ENCODE measurements at regions not wholly inside any gene's neighbourhood (a gene's known extent, or its start where the extent isn't known, plus 50 kb on each side); places are given as distances from the start of the nearest gene placed in this dataset.

DNA sequence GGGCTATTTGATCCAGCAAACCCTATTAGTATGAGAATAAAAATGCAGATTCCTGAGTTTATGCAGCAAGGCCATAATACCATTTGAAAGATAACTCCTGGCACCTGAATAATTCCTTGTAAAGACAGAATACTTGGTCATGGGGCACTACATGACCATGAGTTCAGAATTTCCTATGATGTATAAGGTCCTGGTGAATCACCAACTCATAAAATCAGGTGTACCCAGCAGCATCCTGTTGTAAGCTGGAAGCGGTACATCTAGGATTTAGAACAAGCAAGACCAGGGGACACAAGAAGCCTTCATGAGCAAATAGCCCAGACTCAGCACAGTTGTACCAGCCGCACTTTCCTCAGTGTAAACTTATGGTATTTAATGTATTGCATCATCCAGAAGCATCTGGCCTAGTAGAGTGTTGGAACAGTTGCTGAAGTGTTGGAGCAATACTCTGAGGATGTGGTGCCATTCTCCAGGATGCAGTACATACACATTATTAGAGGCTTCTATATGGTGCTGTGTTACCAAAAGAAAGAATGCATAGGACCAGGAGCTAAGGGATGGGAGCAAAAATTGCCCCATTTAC lies 233.4 kb downstream of the SQOR start:
- TF ChIP-seq TAF1 (IDR thresholded peaks at IDR 0.05; ENCODE audit: borderline replicate concordance, insufficient read depth, low read length) = no peak
- TF ChIP-seq SIN3A (IDR thresholded peaks at IDR 0.05; ENCODE audit: borderline replicate concordance, insufficient read depth, low read length) = no peak
- no peak for TF ChIP-seq POLR2AphosphoS5 (IDR thresholded peaks at IDR 0.05; ENCODE audit: low read depth, low read length)
- no peak for TF ChIP-seq FOXP2 (optimal IDR thresholded peaks at IDR 0.05; ENCODE audit: borderline replicate concordance, extremely low read depth, extremely low read length, insufficient read depth)
- TF ChIP-seq, protein P1, sequence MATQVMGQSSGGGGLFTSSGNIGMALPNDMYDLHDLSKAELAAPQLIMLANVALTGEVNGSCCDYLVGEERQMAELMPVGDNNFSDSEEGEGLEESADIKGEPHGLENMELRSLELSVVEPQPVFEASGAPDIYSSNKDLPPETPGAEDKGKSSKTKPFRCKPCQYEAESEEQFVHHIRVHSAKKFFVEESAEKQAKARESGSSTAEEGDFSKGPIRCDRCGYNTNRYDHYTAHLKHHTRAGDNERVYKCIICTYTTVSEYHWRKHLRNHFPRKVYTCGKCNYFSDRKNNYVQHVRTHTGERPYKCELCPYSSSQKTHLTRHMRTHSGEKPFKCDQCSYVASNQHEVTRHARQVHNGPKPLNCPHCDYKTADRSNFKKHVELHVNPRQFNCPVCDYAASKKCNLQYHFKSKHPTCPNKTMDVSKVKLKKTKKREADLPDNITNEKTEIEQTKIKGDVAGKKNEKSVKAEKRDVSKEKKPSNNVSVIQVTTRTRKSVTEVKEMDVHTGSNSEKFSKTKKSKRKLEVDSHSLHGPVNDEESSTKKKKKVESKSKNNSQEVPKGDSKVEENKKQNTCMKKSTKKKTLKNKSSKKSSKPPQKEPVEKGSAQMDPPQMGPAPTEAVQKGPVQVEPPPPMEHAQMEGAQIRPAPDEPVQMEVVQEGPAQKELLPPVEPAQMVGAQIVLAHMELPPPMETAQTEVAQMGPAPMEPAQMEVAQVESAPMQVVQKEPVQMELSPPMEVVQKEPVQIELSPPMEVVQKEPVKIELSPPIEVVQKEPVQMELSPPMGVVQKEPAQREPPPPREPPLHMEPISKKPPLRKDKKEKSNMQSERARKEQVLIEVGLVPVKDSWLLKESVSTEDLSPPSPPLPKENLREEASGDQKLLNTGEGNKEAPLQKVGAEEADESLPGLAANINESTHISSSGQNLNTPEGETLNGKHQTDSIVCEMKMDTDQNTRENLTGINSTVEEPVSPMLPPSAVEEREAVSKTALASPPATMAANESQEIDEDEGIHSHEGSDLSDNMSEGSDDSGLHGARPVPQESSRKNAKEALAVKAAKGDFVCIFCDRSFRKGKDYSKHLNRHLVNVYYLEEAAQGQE (IDR thresholded peaks at IDR 0.05; ENCODE audit: insufficient read depth in 1 of 2, low read depth in 2 of 2, low read length in 2 of 2) = no peak

DNA sequence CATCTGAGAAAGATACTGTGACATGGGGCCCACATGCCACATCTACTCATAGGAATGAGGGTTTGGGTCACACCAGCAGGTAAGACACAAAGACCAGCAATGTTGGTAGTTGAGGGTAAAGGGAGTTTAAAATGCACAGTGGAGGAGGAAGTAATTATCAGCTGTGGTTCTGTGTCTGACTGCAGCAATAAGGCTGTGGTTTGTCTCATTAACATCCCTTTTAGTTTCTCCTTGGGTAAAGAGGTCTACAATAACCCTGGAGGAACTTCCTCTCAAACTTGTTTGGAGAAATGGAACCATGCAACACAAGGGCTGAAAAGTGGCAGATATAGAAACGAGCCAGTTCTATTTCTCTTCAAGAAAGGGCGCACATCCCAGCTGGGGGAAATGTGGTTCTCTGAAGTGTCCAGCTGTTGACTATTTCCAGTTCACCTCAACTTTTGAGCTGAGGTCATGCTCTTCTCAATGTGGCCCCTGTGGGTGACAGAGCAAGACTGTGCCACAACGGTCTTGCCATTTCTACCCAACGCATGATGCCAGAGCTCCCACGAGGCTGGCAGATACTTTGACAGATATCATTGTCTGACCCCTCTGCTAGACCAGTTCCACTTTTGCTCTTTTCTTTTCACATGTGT lies 234.3 kb downstream of the SQOR start:
- TF ChIP-seq TAF1 (IDR thresholded peaks at IDR 0.05; ENCODE audit: borderline replicate concordance, insufficient read depth, low read length) (no peak), SIN3A (IDR thresholded peaks at IDR 0.05; ENCODE audit: borderline replicate concordance, insufficient read depth, low read length) (no peak), POLR2AphosphoS5 (IDR thresholded peaks at IDR 0.05; ENCODE audit: low read depth, low read length) (no peak), FOXP2 (optimal IDR thresholded peaks at IDR 0.05; ENCODE audit: borderline replicate concordance, extremely low read depth, extremely low read length, insufficient read depth) (no peak)
- TF ChIP-seq, protein P1 (IDR thresholded peaks at IDR 0.05; ENCODE audit: insufficient read depth in 1 of 2, low read depth in 2 of 2, low read length in 2 of 2) = no peak

DNA sequence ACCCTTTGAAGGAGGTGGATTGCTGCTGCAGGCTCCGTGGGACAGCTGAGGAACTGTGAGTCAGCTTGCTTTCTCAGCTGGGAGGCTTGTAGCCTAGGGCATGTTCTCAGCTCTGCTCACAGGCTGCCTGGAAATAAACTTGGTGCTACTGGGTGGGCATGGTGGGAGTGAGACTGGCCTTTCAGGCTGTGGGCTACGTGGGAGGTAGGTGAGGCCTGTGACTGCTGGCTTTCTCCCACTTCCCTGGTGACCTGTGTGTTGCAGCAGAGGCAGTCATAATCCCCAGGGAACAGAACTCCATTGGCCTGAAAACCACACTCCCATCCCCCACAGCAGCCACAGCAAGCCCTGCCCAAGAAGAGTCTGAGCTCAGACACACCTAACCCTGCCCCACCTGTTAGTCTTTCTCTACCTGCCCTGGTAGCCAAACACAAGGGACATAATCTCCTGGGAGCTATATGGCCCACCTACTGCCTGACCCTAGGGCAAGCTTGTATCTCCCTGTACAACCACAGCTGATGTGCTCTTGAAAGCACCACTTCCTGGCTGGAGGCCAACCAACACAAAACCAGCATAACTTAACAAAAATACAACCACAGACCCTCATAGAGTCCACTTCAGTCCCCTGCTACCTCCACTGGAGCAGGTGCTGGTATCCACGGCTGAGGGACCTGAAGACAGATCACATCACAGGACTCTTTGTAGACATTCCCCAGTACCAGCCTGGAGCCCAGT lies 236.5 kb downstream of the SQOR start:
- TF ChIP-seq TAF1 (IDR thresholded peaks at IDR 0.05; ENCODE audit: borderline replicate concordance, insufficient read depth, low read length) = no peak
- no peak for TF ChIP-seq POLR2AphosphoS5 (IDR thresholded peaks at IDR 0.05; ENCODE audit: low read depth, low read length)
- no peak for TF ChIP-seq FOXP2 (optimal IDR thresholded peaks at IDR 0.05; ENCODE audit: borderline replicate concordance, extremely low read depth, extremely low read length, insufficient read depth)
- TF ChIP-seq SIN3A (IDR thresholded peaks at IDR 0.05; ENCODE audit: borderline replicate concordance, insufficient read depth, low read length) = no peak
- TF ChIP-seq, protein P1 (IDR thresholded peaks at IDR 0.05; ENCODE audit: insufficient read depth in 1 of 2, low read depth in 2 of 2, low read length in 2 of 2) = no peak

DNA sequence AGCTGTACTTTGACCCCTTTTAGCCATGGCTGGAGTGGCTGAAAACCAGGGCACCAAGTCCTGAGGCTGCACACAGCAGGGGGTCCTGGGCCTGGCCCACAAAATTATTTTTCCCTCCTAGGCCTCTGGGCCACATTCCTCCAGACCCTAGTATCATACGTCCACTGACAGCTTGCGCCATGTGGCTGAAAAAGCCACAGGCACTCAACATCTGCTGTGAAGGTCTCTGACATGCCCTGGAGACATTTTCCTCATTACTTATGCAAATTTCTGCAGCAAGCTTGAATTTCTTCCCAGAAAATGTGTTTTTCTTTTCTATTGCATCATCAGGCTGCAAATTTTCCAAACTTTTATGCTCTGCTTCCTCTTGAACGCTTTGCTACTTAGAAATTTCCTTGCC lies 239.0 kb downstream of the SQOR start:
- TF ChIP-seq POLR2AphosphoS5 (IDR thresholded peaks at IDR 0.05; ENCODE audit: low read depth, low read length) = no peak
- no peak for TF ChIP-seq TAF1 (IDR thresholded peaks at IDR 0.05; ENCODE audit: borderline replicate concordance, insufficient read depth, low read length)
- no peak for TF ChIP-seq FOXP2 (optimal IDR thresholded peaks at IDR 0.05; ENCODE audit: borderline replicate concordance, extremely low read depth, extremely low read length, insufficient read depth)
- no peak for TF ChIP-seq SIN3A (IDR thresholded peaks at IDR 0.05; ENCODE audit: borderline replicate concordance, insufficient read depth, low read length)
- TF ChIP-seq, protein P1 (IDR thresholded peaks at IDR 0.05; ENCODE audit: insufficient read depth in 1 of 2, low read depth in 2 of 2, low read length in 2 of 2) = no peak
